Neural progenitor cell (in vitro differentiated cells): ENCODE measurements at regions not wholly inside any gene's neighbourhood (a gene's known extent, or its start where the extent isn't known, plus 50 kb on each side); places are given as distances from the start of the nearest gene placed in this dataset.
A peak's percentile ranks its signal among the peaks of the same experiment; 100 is the strongest.

Experiments
- DNase-seq: peaks from one replicate; pipeline ENCODE4 v3.0.0-alpha.2; 2016; ENCODE audit warnings: low spot score
- H2AFZ ChIP-seq: fragments of 200-600 bp; sonication (generic); replicated peaks from 2 replicates; pipeline ENCODE4 v1.6.1; 2016; ENCODE audit warnings: antibody characterized with exemption
- H3F3A ChIP-seq: fragments of 200-600 bp; sonication (generic); 2 replicates; pipeline ENCODE4 v1.6.1; 2016; ENCODE audit warnings: antibody characterized with exemption, low read depth
- H3K27ac ChIP-seq: fragments of 200-600 bp; sonication (generic); 2 replicates; pipeline ENCODE4 v1.5.1; 2016; ENCODE audit warnings: mild to moderate bottlenecking
- H3K27me3 ChIP-seq: fragments of 200-600 bp; sonication (generic); 2 replicates; pipeline ENCODE4 v1.6.1; 2016; ENCODE audit warnings: mild to moderate bottlenecking, moderate library complexity
- H3K36me3 ChIP-seq: fragments of 200-600 bp; sonication (generic); 2 replicates; pipeline ENCODE4 v1.5.1; 2016
- H3K4me1 ChIP-seq: fragments of 200-600 bp; sonication (generic); 2 replicates; pipeline ENCODE4 v1.6.1; 2016; ENCODE audit warnings: mixed run types
- H3K4me2 ChIP-seq: fragments of 200-600 bp; sonication (generic); 2 replicates; pipeline ENCODE4 v1.6.1; 2016
- H3K4me3 ChIP-seq: fragments of 200-600 bp; sonication (generic); 2 replicates; pipeline ENCODE4 v1.5.1; 2016
- H3K79me2 ChIP-seq: fragments of 200-600 bp; sonication (generic); 2 replicates; pipeline ENCODE4 v1.6.1; 2016; ENCODE audit warnings: low read depth
- H3K9ac ChIP-seq: fragments of 200-600 bp; sonication (generic); 2 replicates; pipeline ENCODE4 v1.6.1; 2016
- H3K9me3 ChIP-seq: fragments of 200-600 bp; sonication (generic); 2 replicates; pipeline ENCODE4 v1.5.1; 2016; ENCODE audit warnings: low read depth
- H4K20me1 ChIP-seq: fragments of 200-600 bp; sonication (generic); 2 replicates; pipeline ENCODE4 v1.6.1; 2016; ENCODE audit warnings: low read depth
- H3K27ac Mint-ChIP-seq: 3 replicates; pipeline ENCODE4 v1.8.0; 2021; ENCODE audit warnings: mixed read lengths
- H3K27me3 Mint-ChIP-seq: 2 replicates; pipeline ENCODE4 v1.8.0; 2022; ENCODE audit warnings: low read depth, mild to moderate bottlenecking, inconsistent platforms, moderate library complexity, mixed read lengths; ENCODE audit not compliant: insufficient read depth
- H3K36me3 Mint-ChIP-seq: 3 replicates; pipeline ENCODE4 v1.8.0; 2021; ENCODE audit warnings: mixed read lengths
- H3K4me1 Mint-ChIP-seq: 3 replicates; pipeline ENCODE4 v1.8.0; 2021; ENCODE audit warnings: mixed read lengths
- H3K4me3 Mint-ChIP-seq: 3 replicates; pipeline ENCODE4 v1.8.0; 2021; ENCODE audit warnings: mild to moderate bottlenecking, moderate library complexity, mixed read lengths
- H3K9me3 Mint-ChIP-seq: 3 replicates; pipeline ENCODE4 v1.8.0; 2020; ENCODE audit warnings: mixed read lengths
- CTCF ChIP-seq: fragments of 200-600 bp; sonication (generic); IDR thresholded peaks from 2 replicates; pipeline ENCODE4 v1.5.1; 2017; ENCODE audit warnings: antibody characterized with exemption, mild to moderate bottlenecking
- EZH2 ChIP-seq: fragments of 200-600 bp; sonication (generic); IDR thresholded peaks from 2 replicates; pipeline ENCODE4 v1.6.1; 2017; ENCODE audit warnings: antibody characterized with exemption, mild to moderate bottlenecking, moderate library complexity
- EZH2phosphoT487 ChIP-seq: fragments of 200-600 bp; sonication (generic); IDR thresholded peaks from 2 replicates; pipeline ENCODE4 v1.6.1; 2017; ENCODE audit warnings: antibody characterized with exemption

- Mint-ChIP-seq H3K36me3 (no peaks in the 10 kb centered on the region), H3K9me3 (peaks cover 19% of the 10 kb centered on the region), H3K27ac (no peak overlapping the region), H3K27me3 (peaks cover 2% of the 10 kb centered on the region), H3K4me1 (peaks cover 6% of the 10 kb centered on the region), H3K4me3 (no peak overlapping the region)
- H3F3A ChIP-seq = peaks cover 9% of the 10 kb centered on the region
- no peaks in the 10 kb centered on the region for H3K36me3 ChIP-seq
- no peak overlapping the region for H2AFZ ChIP-seq
- H4K20me1 ChIP-seq = no peaks in the 10 kb centered on the region
- no peaks in the 10 kb centered on the region for H3K9me3 ChIP-seq
- no peaks in the 10 kb centered on the region for H3K27me3 ChIP-seq
- H3K9ac ChIP-seq = no peak overlapping the region
- H3K4me2 ChIP-seq = no peak overlapping the region
- H3K27ac ChIP-seq = no peak overlapping the region
- no peak for DNase-seq
- H3K4me1 ChIP-seq = peaks cover 12% of the 10 kb centered on the region
- no peak for TF ChIP-seq EZH2
- TF ChIP-seq CTCF = no peak
- TF ChIP-seq EZH2phosphoT487 = no peak
- no peaks in the 10 kb centered on the region for H3K79me2 ChIP-seq
- H3K4me3 ChIP-seq = no peak overlapping the region
Measured at GRCh38 chr15:97071668-97072067, 741.2 kb downstream of the NR2F2 start.

GRCh38 chr15:97072545-97072944 is 742.0 kb downstream of the NR2F2 start:
- no peak overlapping the region for H3K27ac Mint-ChIP-seq
- H3K9me3 ChIP-seq = no peaks in the 10 kb centered on the region
- H3K36me3 Mint-ChIP-seq = no peaks in the 10 kb centered on the region
- no peaks in the 10 kb centered on the region for H4K20me1 ChIP-seq
- H3K4me2 ChIP-seq = no peak overlapping the region
- H3K9ac ChIP-seq = no peak overlapping the region
- H3K4me3 ChIP-seq = no peak overlapping the region
- peaks cover 16% of the 10 kb centered on the region for H3K9me3 Mint-ChIP-seq
- H3K27ac ChIP-seq = peak overlapping the region; percentile 73
- TF ChIP-seq EZH2 (no peak), EZH2phosphoT487 (no peak), CTCF (no peak)
- no peak overlapping the region for H3K4me3 Mint-ChIP-seq
- no peaks in the 10 kb centered on the region for H3K27me3 ChIP-seq
- no peaks in the 10 kb centered on the region for H3K36me3 ChIP-seq
- peaks cover 12% of the 10 kb centered on the region for H3K4me1 ChIP-seq
- peaks cover 6% of the 10 kb centered on the region for H3K4me1 Mint-ChIP-seq
- H2AFZ ChIP-seq = peak overlapping the region; percentile 59
- no peaks in the 10 kb centered on the region for H3K79me2 ChIP-seq
- peak; percentile 57 for DNase-seq
- H3F3A ChIP-seq = peaks cover 9% of the 10 kb centered on the region
- peaks cover 2% of the 10 kb centered on the region for H3K27me3 Mint-ChIP-seq

GRCh38 chr15:97076011-97076410 is 745.5 kb downstream of the NR2F2 start:
- H3K27ac ChIP-seq = no peak overlapping the region
- H3K27ac Mint-ChIP-seq = no peak overlapping the region
- no peaks in the 10 kb centered on the region for H3K9me3 ChIP-seq
- no peak overlapping the region for H3K4me2 ChIP-seq
- H3K4me1 Mint-ChIP-seq = peaks cover 19% of the 10 kb centered on the region
- H3K4me3 ChIP-seq = no peak overlapping the region
- H3K9ac ChIP-seq = no peak overlapping the region
- no peak overlapping the region for H3K4me3 Mint-ChIP-seq
- no peaks in the 10 kb centered on the region for H3K27me3 ChIP-seq
- no peak for TF ChIP-seq CTCF
- TF ChIP-seq EZH2phosphoT487 = no peak
- no peak for TF ChIP-seq EZH2
- H3K4me1 ChIP-seq = peaks cover 12% of the 10 kb centered on the region
- H3K9me3 Mint-ChIP-seq = peaks cover 9% of the 10 kb centered on the region
- H2AFZ ChIP-seq = no peak overlapping the region
- no peaks in the 10 kb centered on the region for H3K36me3 ChIP-seq
- H4K20me1 ChIP-seq = no peaks in the 10 kb centered on the region
- H3F3A ChIP-seq = peaks cover 9% of the 10 kb centered on the region
- H3K27me3 Mint-ChIP-seq = peaks cover 4% of the 10 kb centered on the region
- no peaks in the 10 kb centered on the region for H3K79me2 ChIP-seq
- DNase-seq = no peak
- H3K36me3 Mint-ChIP-seq = no peaks in the 10 kb centered on the region
